Subcutaneous abdominal adipose tissue (tissue), 5 donors: ENCODE measurements at regions not wholly inside any gene's neighbourhood (a gene's known extent, or its start where the extent isn't known, plus 50 kb on each side); places are given as distances from the start of the nearest gene placed in this dataset.

Experiments used
- H3K27ac ChIP-seq: one replicate; pipeline ENCODE4 v1.7.0; 2013; ENCODE audit warnings: low read depth, mild to moderate bottlenecking, inconsistent platforms, low read length, moderate library complexity
- H3K27me3 ChIP-seq, 5 donors: one replicate each; pipeline ENCODE4 v1.7.0; 2013; ENCODE audit warnings: low read length in 5 of 5, inconsistent platforms in 1 of 5; ENCODE audit not compliant: control insufficient read depth in 5 of 5, insufficient read depth in 4 of 5
- H3K36me3 ChIP-seq, 5 donors: one replicate each; pipeline ENCODE4 v1.7.0; 2013; ENCODE audit warnings: low read length in 5 of 5; ENCODE audit not compliant: control insufficient read depth in 5 of 5, insufficient read depth in 5 of 5
- H3K4me1 ChIP-seq, 5 donors: one replicate each; pipeline ENCODE4 v1.7.0; 2013; ENCODE audit warnings: low read length in 5 of 5, mild to moderate bottlenecking in 3 of 5, moderate library complexity in 1 of 5; ENCODE audit not compliant: control insufficient read depth in 5 of 5, insufficient read depth in 5 of 5
- H3K4me3 ChIP-seq, 5 donors: one replicate each; pipeline ENCODE4 v1.7.0; 2013; ENCODE audit warnings: low read length in 5 of 5, low read depth in 1 of 5
- H3K9ac ChIP-seq, 5 donors: one replicate each; pipeline ENCODE4 v1.7.0; 2013; ENCODE audit warnings: low read length in 5 of 5, mild to moderate bottlenecking in 4 of 5, moderate library complexity in 3 of 5
- H3K9me3 ChIP-seq, 5 donors: one replicate each; pipeline ENCODE4 v1.7.0; 2013; ENCODE audit warnings: low read length in 5 of 5; ENCODE audit not compliant: control insufficient read depth in 5 of 5
- donor health status: healthy.
- donor health status: healthy.
- donor health status: healthy.
- donor health status: healthy.
- donor health status: healthy.

GRCh38 chr10:129140921-129141885, 325.8 kb upstream of the MGMT start:
- Histone ChIP-seq H3K4me1 (peaks cover 0 to 18% (median 2%) of the 10 kb centered on the region in 5 donors), H3K9me3 (no peaks in the 10 kb centered on the region), H3K27ac (no peak overlapping the region), H3K36me3 (no peaks in the 10 kb centered on the region), H3K9ac (no peak overlapping the region), H3K4me3 (peak overlapping the region in 2 of 5 donors; percentile 9 to 23), H3K27me3 (no peaks in the 10 kb centered on the region)

DNA sequence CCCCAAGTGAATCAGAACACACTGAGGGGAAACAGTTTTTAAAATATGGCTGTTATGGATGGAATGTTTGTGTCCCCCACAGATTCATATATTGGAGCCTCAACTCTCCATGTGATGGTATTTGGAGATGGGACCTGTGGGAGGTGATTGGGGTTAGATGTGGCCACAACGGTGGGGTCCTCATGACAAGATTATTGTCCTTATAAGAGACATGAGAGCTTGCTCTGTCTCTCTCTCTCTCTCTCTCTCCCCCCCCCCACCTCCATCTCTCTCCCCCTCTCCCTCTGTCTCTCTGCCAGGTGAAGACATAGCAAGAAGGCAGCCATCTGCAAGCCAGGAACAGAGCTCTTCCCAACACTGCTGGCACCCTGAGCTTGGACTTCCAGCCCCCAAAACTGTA, 315.8 kb upstream of the MGMT start:
- Histone ChIP-seq H3K27ac (no peak overlapping the region), H3K4me1 (no peaks in the 10 kb centered on the region), H3K4me3 (no peak overlapping the region), H3K9me3 (peaks cover 0 to 6% (median 2%) of the 10 kb centered on the region in 5 donors), H3K9ac (no peak overlapping the region), H3K27me3 (no peaks in the 10 kb centered on the region), H3K36me3 (no peaks in the 10 kb centered on the region)

DNA sequence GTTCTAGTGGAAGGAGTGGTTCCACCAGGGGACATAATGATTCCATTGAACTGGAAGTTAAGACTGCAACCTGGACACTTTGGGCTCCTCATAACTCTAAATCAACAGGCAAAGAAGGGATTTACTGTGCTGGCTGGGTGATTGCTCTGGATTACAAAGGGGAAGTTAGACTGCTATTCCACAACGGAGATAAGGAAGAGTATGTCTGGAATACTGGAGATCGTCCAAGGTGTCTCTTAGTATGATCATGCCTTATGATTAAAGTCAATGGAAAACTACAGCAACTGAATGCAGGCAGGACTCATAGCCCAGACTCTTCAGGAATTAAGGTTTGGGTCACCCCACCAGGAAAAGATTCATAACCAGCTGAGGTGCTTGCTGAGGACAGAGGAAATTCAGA, 310.6 kb upstream of the MGMT start:
- no peaks in the 10 kb centered on the region for H3K36me3 ChIP-seq
- no peaks in the 10 kb centered on the region for H3K4me1 ChIP-seq
- no peak overlapping the region for H3K4me3 ChIP-seq
- H3K9me3 ChIP-seq, result peaks cover 0 to 6% (median 2%) of the 10 kb centered on the region in 5 donors
- no peak overlapping the region for H3K27ac ChIP-seq
- H3K27me3 ChIP-seq, result no peaks in the 10 kb centered on the region
- no peak overlapping the region for H3K9ac ChIP-seq

DNA sequence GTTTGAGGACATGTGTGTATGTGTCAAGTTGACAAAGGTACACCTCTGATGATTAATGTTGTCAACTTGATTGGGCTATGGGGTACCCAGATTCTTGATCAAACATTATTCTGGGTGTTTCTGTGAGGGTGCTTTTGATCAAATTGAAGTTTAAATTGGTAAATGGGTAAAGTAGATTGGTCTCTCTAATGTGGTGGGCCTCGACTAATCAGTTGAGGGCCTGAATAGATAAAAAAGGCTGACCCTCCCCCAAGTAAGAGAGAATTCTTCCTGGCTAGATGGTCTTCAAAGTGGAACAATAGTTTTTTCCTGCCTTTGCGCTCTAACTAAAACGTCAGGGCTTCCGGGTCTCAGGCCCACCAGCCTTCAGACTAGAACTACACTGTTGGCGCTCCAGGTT, 309.9 kb upstream of the MGMT start:
- H3K4me1 ChIP-seq, result no peaks in the 10 kb centered on the region
- no peaks in the 10 kb centered on the region for H3K27me3 ChIP-seq
- H3K9me3 ChIP-seq, result peaks cover 0 to 6% (median 2%) of the 10 kb centered on the region in 5 donors
- no peak overlapping the region for H3K27ac ChIP-seq
- H3K9ac ChIP-seq, result no peak overlapping the region
- no peaks in the 10 kb centered on the region for H3K36me3 ChIP-seq
- no peak overlapping the region for H3K4me3 ChIP-seq

- no peak overlapping the region for H3K9ac ChIP-seq
- H3K36me3 ChIP-seq, result no peaks in the 10 kb centered on the region
- no peak overlapping the region for H3K27ac ChIP-seq
- H3K4me1 ChIP-seq, result no peaks in the 10 kb centered on the region
- H3K27me3 ChIP-seq, result no peaks in the 10 kb centered on the region
- H3K4me3 ChIP-seq, result no peak overlapping the region
- no peaks in the 10 kb centered on the region for H3K9me3 ChIP-seq
These were observed 305.9 kb upstream of the MGMT start for GRCh38 chr10:129161150-129161549.

- Histone ChIP-seq H3K9me3 (no peaks in the 10 kb centered on the region), H3K36me3 (no peaks in the 10 kb centered on the region), H3K27me3 (no peaks in the 10 kb centered on the region), H3K27ac (no peak overlapping the region), H3K4me1 (no peaks in the 10 kb centered on the region), H3K9ac (no peak overlapping the region), H3K4me3 (no peak overlapping the region)
These were observed 303.5 kb upstream of the MGMT start for GRCh38 chr10:129163531-129163930.

DNA sequence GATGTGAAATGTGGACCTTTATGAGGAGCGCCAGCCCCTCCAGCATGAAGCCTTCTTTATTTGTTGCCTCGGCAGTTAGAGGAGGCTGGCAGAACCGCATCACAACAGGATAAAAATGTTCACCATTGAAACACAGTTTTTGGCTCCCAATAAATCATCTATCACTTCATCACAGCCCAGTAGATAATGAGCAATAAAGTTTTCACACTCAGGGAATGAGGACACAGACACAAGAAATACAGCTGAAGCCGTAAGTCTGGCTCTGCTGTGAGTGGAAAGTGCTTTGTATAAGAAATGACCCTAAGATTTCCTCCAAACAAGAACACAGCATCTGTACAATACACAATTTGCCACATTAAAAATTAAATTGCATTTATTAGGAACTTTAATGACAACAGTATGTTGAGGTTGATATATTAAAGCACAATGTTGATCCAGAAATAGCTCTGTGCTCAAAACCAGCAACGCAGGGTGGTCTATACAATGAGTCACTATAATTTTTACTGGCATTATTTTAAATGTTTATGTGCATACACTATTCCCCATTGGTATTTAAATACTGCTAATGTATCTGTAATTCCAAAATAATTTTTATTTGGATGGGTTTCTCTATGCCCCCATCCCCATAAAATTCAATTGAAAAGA, 301.8 kb upstream of the MGMT start:
- Histone ChIP-seq H3K9me3 (no peaks in the 10 kb centered on the region), H3K27ac (no peak overlapping the region), H3K36me3 (no peaks in the 10 kb centered on the region), H3K9ac (no peak overlapping the region), H3K4me1 (no peaks in the 10 kb centered on the region), H3K4me3 (no peak overlapping the region), H3K27me3 (no peaks in the 10 kb centered on the region)

GRCh38 chr10:129165770-129166169, 301.3 kb upstream of the MGMT start:
- Histone ChIP-seq H3K4me3 (no peak overlapping the region), H3K27ac (no peak overlapping the region), H3K9ac (no peak overlapping the region), H3K36me3 (no peaks in the 10 kb centered on the region), H3K27me3 (no peaks in the 10 kb centered on the region), H3K4me1 (no peaks in the 10 kb centered on the region), H3K9me3 (no peaks in the 10 kb centered on the region)

DNA sequence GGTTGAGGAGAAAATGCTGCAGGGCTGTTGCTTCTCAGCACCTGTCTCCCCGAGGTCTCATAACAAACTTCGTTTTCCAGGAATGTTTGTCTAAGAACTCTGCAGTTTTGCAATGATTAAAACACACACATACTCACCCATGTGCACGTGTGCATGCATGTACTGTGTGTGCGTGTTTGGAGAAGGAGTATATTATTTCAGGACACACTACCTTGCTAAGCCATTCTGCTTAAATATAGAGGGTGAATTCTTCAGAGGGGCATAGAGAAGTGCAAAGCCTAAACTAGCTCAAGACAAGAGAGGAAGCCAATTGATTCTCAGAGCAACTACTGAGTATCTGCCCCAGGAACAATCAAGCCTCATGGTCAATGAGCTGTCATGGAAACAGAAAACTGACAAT, 298.4 kb upstream of the MGMT start:
- Histone ChIP-seq H3K9ac (no peak overlapping the region), H3K27me3 (no peaks in the 10 kb centered on the region)

GRCh38 chr10:129169115-129169514, 297.9 kb upstream of the MGMT start:
- Histone ChIP-seq H3K36me3 (no peaks in the 10 kb centered on the region), H3K4me1 (peaks cover 0 to 16% (median 0%) of the 10 kb centered on the region in 5 donors), H3K9ac (no peak overlapping the region), H3K4me3 (no peak overlapping the region), H3K9me3 (no peaks in the 10 kb centered on the region), H3K27ac (no peak overlapping the region), H3K27me3 (no peaks in the 10 kb centered on the region)

More for the DNA sequence above, 298.4 kb upstream of the MGMT start:
- Histone ChIP-seq H3K4me3 (no peak overlapping the region), H3K36me3 (no peaks in the 10 kb centered on the region), H3K9me3 (no peaks in the 10 kb centered on the region), H3K27ac (no peak overlapping the region), H3K4me1 (peaks cover 0 to 14% (median 0%) of the 10 kb centered on the region in 5 donors)
